ENCODE measurements at regions not wholly inside any gene's neighbourhood (a gene's known extent, or its start where the extent isn't known, plus 50 kb on each side); places are given as distances from the start of the nearest gene placed in this dataset.

DNA sequence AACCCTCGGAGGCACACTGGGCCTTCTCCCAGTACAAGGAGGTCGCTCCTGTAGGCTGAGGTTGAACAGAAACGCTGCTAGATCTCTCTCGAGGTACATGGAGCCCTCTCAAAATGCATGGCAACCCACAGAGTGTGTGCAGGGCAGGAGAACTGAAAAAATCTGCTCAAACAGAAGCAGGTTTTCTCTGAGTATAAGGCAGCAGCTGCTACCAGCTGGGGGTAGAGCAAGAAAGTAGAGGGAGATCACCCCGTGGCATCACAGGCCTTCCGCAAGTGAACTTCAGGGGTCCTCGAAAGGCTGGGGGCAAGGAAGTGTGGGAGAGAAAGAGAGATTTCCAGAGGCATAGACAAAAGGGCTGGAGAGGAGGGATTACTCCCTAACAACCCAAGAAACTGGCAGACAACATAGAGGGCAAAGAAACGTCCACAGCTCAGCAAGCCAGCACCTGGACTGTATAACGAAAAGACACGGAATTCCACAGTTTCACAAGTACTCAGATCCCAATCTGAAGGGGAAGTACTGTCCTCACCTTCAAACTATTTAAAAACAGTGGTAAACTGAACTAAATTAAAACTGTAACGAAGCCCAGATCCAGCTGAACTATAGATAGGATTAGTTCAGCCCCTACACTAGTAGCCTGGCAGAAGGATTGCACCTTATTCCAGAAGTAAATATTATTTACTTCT is 299.2 kb downstream of the IPMK start:
- Histone ChIP-seq H3K79me2 (ENCODE audit: control insufficient read depth, insufficient read depth, low read length, poor library complexity) (no peaks in the 10 kb centered on the region), H2BK12ac (ENCODE audit: low read length) (no peak overlapping the region), H3K9ac (ENCODE audit: low read length) (no peak overlapping the region), H3K4me2 (ENCODE audit: low read length) (no peak overlapping the region), H4K91ac (ENCODE audit: low read depth, low read length) (no peak overlapping the region), H3K9me3 (ENCODE audit: insufficient read depth, low read depth, low read length) (no peaks in the 10 kb centered on the region), H3K14ac (ENCODE audit: low read length) (no peak overlapping the region), H3K79me1 (ENCODE audit: low read length) (no peaks in the 10 kb centered on the region), H2BK120ac (ENCODE audit: insufficient read depth, low read length, poor library complexity) (no peak overlapping the region), H3K18ac (ENCODE audit: low read length) (no peak overlapping the region), H2BK5ac (ENCODE audit: low read depth, low read length, poor library complexity) (no peak overlapping the region), H3K36me3 (ENCODE audit: control insufficient read depth in 1 of 2, insufficient read depth in 2 of 2, low read length in 2 of 2) (no peaks in the 10 kb centered on the region), H3K27ac (ENCODE audit: low read depth, low read length) (no peak overlapping the region), H3K4ac (ENCODE audit: low read depth, low read length) (no peak overlapping the region), H4K12ac (ENCODE audit: low read depth, low read length) (no peak overlapping the region), H3K4me3 (ENCODE audit: low read depth, low read length) (no peak overlapping the region), H3K27me3 (ENCODE audit: insufficient read depth, low read length) (no peaks in the 10 kb centered on the region), H4K8ac (ENCODE audit: low read depth, low read length) (no peak overlapping the region), H3K4me1 (ENCODE audit: control insufficient read depth in 1 of 2, insufficient read depth in 2 of 2, low read length in 2 of 2) (peaks cover 0 to 2% of the 10 kb centered on the region in 2 experiments), H3K23ac (ENCODE audit: low read length) (no peak overlapping the region), H2AFZ (ENCODE audit: insufficient read depth, low read length, poor library complexity) (no peak overlapping the region), H2AK5ac (ENCODE audit: low read length) (no peak overlapping the region)
- WGBS (ENCODE audit: extremely low coverage, insufficient coverage, insufficient read length), result no CpG with 5 or more reads among the region's 11 CpGs
- DNase-seq, result peak; percentile 31 to 62

DNA sequence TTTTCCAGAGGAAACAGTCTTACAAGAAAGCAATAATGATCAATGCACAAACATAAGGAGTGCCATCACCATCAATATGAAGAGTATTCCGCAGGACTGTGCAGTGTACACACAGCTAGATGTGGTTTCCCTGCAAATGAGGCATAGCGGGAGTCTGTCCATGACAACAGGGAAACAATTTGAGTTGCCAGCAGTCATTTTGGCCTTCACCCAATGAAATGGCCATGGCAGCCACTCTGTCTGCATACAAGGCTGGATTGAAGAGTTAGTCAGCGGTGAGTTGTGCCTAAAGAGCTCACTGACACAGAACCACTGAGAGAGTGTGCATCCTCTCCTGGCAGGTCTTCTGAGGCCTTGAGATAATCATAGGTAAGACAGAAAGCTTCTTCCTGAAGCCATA is 303.3 kb downstream of the IPMK start:
- Histone ChIP-seq H3K4me2 (ENCODE audit: low read length) (no peak overlapping the region), H3K23ac (ENCODE audit: low read length) (no peak overlapping the region), H3K27ac (ENCODE audit: low read depth, low read length) (no peak overlapping the region), H4K8ac (ENCODE audit: low read depth, low read length) (no peak overlapping the region), H3K27me3 (ENCODE audit: insufficient read depth, low read length) (no peaks in the 10 kb centered on the region), H3K9ac (ENCODE audit: low read length) (no peak overlapping the region), H4K91ac (ENCODE audit: low read depth, low read length) (no peak overlapping the region), H3K4me3 (ENCODE audit: low read depth, low read length) (no peak overlapping the region), H3K79me1 (ENCODE audit: low read length) (no peaks in the 10 kb centered on the region), H3K79me2 (ENCODE audit: control insufficient read depth, insufficient read depth, low read length, poor library complexity) (no peaks in the 10 kb centered on the region), H3K4ac (ENCODE audit: low read depth, low read length) (no peak overlapping the region), H3K36me3 (ENCODE audit: control insufficient read depth in 1 of 2, insufficient read depth in 2 of 2, low read length in 2 of 2) (no peaks in the 10 kb centered on the region), H3K14ac (ENCODE audit: low read length) (no peak overlapping the region), H2BK120ac (ENCODE audit: insufficient read depth, low read length, poor library complexity) (no peak overlapping the region), H3K4me1 (ENCODE audit: control insufficient read depth in 1 of 2, insufficient read depth in 2 of 2, low read length in 2 of 2) (peaks cover 0 to 5% of the 10 kb centered on the region in 2 experiments), H2BK12ac (ENCODE audit: low read length) (no peak overlapping the region), H2AK5ac (ENCODE audit: low read length) (no peak overlapping the region), H2AFZ (ENCODE audit: insufficient read depth, low read length, poor library complexity) (no peak overlapping the region), H2BK5ac (ENCODE audit: low read depth, low read length, poor library complexity) (no peak overlapping the region), H3K18ac (ENCODE audit: low read length) (no peak overlapping the region), H3K9me3 (ENCODE audit: insufficient read depth, low read depth, low read length) (no peaks in the 10 kb centered on the region), H4K12ac (ENCODE audit: low read depth, low read length) (no peak overlapping the region)
- no peak for DNase-seq
- no CpG with 5 or more reads among the region's 3 CpGs for WGBS (ENCODE audit: extremely low coverage, insufficient coverage, insufficient read length)

DNA sequence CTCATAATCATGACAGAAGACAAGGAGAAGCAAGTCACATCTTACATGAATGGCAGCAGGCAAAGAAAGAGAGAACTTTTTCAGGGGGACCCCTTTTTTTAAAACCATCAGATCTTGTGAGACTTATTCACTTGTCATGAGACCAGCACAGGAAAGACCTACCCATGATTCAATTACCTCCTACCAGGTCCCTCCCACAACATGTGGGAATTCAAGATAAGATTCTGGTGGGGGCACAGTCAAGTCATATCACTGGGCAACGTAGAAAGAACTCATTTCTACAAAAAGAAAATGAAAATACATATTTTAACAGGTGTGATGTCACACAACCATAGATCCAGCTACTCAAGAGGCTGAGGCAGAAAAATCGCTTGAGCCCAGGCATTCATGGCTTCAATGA is 304.1 kb downstream of the IPMK start:
- Histone ChIP-seq H3K9ac (ENCODE audit: low read length) (no peak overlapping the region), H2BK12ac (ENCODE audit: low read length) (no peak overlapping the region), H3K23ac (ENCODE audit: low read length) (no peak overlapping the region), H3K27me3 (ENCODE audit: insufficient read depth, low read length) (no peaks in the 10 kb centered on the region), H3K4me1 (ENCODE audit: control insufficient read depth in 1 of 2, insufficient read depth in 2 of 2, low read length in 2 of 2) (peaks cover 0 to 5% of the 10 kb centered on the region in 2 experiments), H3K9me3 (ENCODE audit: insufficient read depth, low read depth, low read length) (no peaks in the 10 kb centered on the region), H2BK120ac (ENCODE audit: insufficient read depth, low read length, poor library complexity) (no peak overlapping the region), H3K79me2 (ENCODE audit: control insufficient read depth, insufficient read depth, low read length, poor library complexity) (no peaks in the 10 kb centered on the region), H4K91ac (ENCODE audit: low read depth, low read length) (no peak overlapping the region), H4K8ac (ENCODE audit: low read depth, low read length) (no peak overlapping the region), H3K4ac (ENCODE audit: low read depth, low read length) (no peak overlapping the region), H3K18ac (ENCODE audit: low read length) (no peak overlapping the region), H4K12ac (ENCODE audit: low read depth, low read length) (no peak overlapping the region), H2AK5ac (ENCODE audit: low read length) (no peak overlapping the region), H3K36me3 (ENCODE audit: control insufficient read depth in 1 of 2, insufficient read depth in 2 of 2, low read length in 2 of 2) (no peaks in the 10 kb centered on the region), H3K14ac (ENCODE audit: low read length) (no peak overlapping the region), H2AFZ (ENCODE audit: insufficient read depth, low read length, poor library complexity) (no peak overlapping the region), H3K27ac (ENCODE audit: low read depth, low read length) (no peak overlapping the region), H2BK5ac (ENCODE audit: low read depth, low read length, poor library complexity) (no peak overlapping the region), H3K4me3 (ENCODE audit: low read depth, low read length) (no peak overlapping the region), H3K4me2 (ENCODE audit: low read length) (no peak overlapping the region), H3K79me1 (ENCODE audit: low read length) (no peaks in the 10 kb centered on the region)
- DNase-seq, result no peak
- no CpG with 5 or more reads among the region's 2 CpGs for WGBS (ENCODE audit: extremely low coverage, insufficient coverage, insufficient read length)

DNA sequence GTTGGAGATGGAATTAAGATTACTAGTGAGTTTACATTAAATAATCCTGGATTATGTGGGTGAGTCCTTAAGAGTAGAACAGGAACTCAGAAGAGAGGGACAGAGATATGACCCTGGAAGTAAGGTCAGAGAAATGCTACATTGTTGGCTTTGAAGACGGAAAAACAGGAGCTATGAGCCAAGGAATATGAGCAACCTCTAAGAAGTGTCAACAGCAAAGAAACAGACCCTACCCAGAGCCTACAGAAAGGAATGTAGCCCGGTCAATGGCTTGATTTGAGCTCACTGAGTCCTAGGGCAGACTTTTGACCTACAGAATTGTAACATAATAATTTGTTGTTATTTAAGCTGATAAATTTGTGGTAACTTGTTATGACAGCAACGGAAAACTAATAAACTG is 304.9 kb downstream of the IPMK start:
- H2AFZ ChIP-seq (ENCODE audit: insufficient read depth, low read length, poor library complexity), result no peak overlapping the region
- no peaks in the 10 kb centered on the region for H3K27me3 ChIP-seq (ENCODE audit: insufficient read depth, low read length)
- no peak overlapping the region for H3K23ac ChIP-seq (ENCODE audit: low read length)
- no peak overlapping the region for H2AK5ac ChIP-seq (ENCODE audit: low read length)
- H3K18ac ChIP-seq (ENCODE audit: low read length), result no peak overlapping the region
- no peak for DNase-seq
- no peak overlapping the region for H4K8ac ChIP-seq (ENCODE audit: low read depth, low read length)
- H3K9ac ChIP-seq (ENCODE audit: low read length), result no peak overlapping the region
- H2BK120ac ChIP-seq (ENCODE audit: insufficient read depth, low read length, poor library complexity), result no peak overlapping the region
- H3K4me1 ChIP-seq (ENCODE audit: control insufficient read depth in 1 of 2, insufficient read depth in 2 of 2, low read length in 2 of 2), result peaks cover 0 to 3% of the 10 kb centered on the region in 2 experiments
- no peaks in the 10 kb centered on the region for H3K79me1 ChIP-seq (ENCODE audit: low read length)
- no peak overlapping the region for H3K4me3 ChIP-seq (ENCODE audit: low read depth, low read length)
- H3K36me3 ChIP-seq (ENCODE audit: control insufficient read depth in 1 of 2, insufficient read depth in 2 of 2, low read length in 2 of 2), result no peaks in the 10 kb centered on the region
- no peak overlapping the region for H3K4ac ChIP-seq (ENCODE audit: low read depth, low read length)
- WGBS (ENCODE audit: extremely low coverage, insufficient coverage, insufficient read length), result no CpG with 5 or more reads among the region's 3 CpGs
- H2BK12ac ChIP-seq (ENCODE audit: low read length), result no peak overlapping the region
- H4K91ac ChIP-seq (ENCODE audit: low read depth, low read length), result no peak overlapping the region
- H3K9me3 ChIP-seq (ENCODE audit: insufficient read depth, low read depth, low read length), result no peaks in the 10 kb centered on the region
- no peak overlapping the region for H4K12ac ChIP-seq (ENCODE audit: low read depth, low read length)
- no peak overlapping the region for H3K27ac ChIP-seq (ENCODE audit: low read depth, low read length)
- H2BK5ac ChIP-seq (ENCODE audit: low read depth, low read length, poor library complexity), result no peak overlapping the region
- H3K79me2 ChIP-seq (ENCODE audit: control insufficient read depth, insufficient read depth, low read length, poor library complexity), result no peaks in the 10 kb centered on the region
- no peak overlapping the region for H3K4me2 ChIP-seq (ENCODE audit: low read length)
- no peak overlapping the region for H3K14ac ChIP-seq (ENCODE audit: low read length)

Measured in trophoblast cell (in vitro differentiated cells and primary cell).